DOHH2 (cell line): ENCODE measurements at regions not wholly inside any gene's neighbourhood (a gene's known extent, or its start where the extent isn't known, plus 50 kb on each side); places are given as distances from the start of the nearest gene placed in this dataset.
"Not testable (repeated sequence)": the region's sequence is repeated elsewhere in the genome, so short reads cannot be mapped to it uniquely, and the experiment has no call there.

Experiments used
- EZH2phosphoT487 ChIP-seq: fragments of 200-600 bp; sonication (generic); IDR thresholded peaks from 2 replicates; pipeline ENCODE4 v1.6.1; 2017; ENCODE audit warnings: borderline replicate concordance, mild to moderate bottlenecking, antibody characterized with exemption, low read length, moderate library complexity, mixed read lengths
- TF ChIP-seq, protein P1 (sequence below): fragments of 200-600 bp; sonication (generic); IDR thresholded peaks from one replicate; pipeline ENCODE4 v1.5.1; 2014; ENCODE audit warnings: antibody characterized with exemption, mild to moderate bottlenecking, low read depth, low read length; ENCODE audit not compliant: poor library complexity, severe bottlenecking

- TF ChIP-seq, protein P1, sequence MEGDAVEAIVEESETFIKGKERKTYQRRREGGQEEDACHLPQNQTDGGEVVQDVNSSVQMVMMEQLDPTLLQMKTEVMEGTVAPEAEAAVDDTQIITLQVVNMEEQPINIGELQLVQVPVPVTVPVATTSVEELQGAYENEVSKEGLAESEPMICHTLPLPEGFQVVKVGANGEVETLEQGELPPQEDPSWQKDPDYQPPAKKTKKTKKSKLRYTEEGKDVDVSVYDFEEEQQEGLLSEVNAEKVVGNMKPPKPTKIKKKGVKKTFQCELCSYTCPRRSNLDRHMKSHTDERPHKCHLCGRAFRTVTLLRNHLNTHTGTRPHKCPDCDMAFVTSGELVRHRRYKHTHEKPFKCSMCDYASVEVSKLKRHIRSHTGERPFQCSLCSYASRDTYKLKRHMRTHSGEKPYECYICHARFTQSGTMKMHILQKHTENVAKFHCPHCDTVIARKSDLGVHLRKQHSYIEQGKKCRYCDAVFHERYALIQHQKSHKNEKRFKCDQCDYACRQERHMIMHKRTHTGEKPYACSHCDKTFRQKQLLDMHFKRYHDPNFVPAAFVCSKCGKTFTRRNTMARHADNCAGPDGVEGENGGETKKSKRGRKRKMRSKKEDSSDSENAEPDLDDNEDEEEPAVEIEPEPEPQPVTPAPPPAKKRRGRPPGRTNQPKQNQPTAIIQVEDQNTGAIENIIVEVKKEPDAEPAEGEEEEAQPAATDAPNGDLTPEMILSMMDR: not testable (repeated sequence)
- TF ChIP-seq EZH2phosphoT487: not testable (repeated sequence)
Measured at GRCh38 chr6:58307901-58308300, 990.5 kb downstream of the PRIM2 start.
